ENCODE measurements at regions not wholly inside any gene's neighbourhood (a gene's known extent, or its start where the extent isn't known, plus 50 kb on each side); places are given as distances from the start of the nearest gene placed in this dataset.

DNA sequence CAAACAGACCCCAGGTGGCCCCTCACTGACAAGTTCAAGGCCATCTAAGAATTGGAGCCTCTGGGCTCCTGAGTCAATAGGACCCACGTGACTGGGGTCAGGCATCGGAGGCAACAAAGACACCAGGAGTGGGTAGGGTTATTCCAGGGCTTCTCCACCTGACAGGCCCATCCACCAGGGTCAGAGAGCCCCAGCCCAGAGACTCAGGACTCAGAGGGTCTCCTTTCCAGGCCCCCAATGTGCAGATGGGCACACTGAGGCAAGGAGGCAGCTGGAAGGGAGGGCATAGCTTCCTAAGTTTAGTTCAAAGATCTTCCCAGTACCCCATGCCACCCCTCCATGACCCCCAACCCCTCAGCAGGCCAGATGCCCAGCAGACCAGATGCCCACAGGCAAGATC, 388.6 kb downstream of the MATN1 start:
- TF ChIP-seq, protein P1, sequence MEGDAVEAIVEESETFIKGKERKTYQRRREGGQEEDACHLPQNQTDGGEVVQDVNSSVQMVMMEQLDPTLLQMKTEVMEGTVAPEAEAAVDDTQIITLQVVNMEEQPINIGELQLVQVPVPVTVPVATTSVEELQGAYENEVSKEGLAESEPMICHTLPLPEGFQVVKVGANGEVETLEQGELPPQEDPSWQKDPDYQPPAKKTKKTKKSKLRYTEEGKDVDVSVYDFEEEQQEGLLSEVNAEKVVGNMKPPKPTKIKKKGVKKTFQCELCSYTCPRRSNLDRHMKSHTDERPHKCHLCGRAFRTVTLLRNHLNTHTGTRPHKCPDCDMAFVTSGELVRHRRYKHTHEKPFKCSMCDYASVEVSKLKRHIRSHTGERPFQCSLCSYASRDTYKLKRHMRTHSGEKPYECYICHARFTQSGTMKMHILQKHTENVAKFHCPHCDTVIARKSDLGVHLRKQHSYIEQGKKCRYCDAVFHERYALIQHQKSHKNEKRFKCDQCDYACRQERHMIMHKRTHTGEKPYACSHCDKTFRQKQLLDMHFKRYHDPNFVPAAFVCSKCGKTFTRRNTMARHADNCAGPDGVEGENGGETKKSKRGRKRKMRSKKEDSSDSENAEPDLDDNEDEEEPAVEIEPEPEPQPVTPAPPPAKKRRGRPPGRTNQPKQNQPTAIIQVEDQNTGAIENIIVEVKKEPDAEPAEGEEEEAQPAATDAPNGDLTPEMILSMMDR (IDR thresholded peaks at IDR 0.05), result no peak
- H3K4me1 ChIP-seq (ENCODE audit: control insufficient read depth in 1 of 2, insufficient read depth in 1 of 2, low read depth in 1 of 2, low read length in 1 of 2), result no peaks in the 10 kb centered on the region
- no peak overlapping the region for H3K4me3 ChIP-seq (ENCODE audit: low read depth in 1 of 2, low read length in 1 of 2)
- H3K36me3 ChIP-seq, result no peaks in the 10 kb centered on the region
- H3K9me3 ChIP-seq, result no peaks in the 10 kb centered on the region
- no peaks in the 10 kb centered on the region for H3K27me3 ChIP-seq
- H3K27ac ChIP-seq, result no peak overlapping the region

DNA sequence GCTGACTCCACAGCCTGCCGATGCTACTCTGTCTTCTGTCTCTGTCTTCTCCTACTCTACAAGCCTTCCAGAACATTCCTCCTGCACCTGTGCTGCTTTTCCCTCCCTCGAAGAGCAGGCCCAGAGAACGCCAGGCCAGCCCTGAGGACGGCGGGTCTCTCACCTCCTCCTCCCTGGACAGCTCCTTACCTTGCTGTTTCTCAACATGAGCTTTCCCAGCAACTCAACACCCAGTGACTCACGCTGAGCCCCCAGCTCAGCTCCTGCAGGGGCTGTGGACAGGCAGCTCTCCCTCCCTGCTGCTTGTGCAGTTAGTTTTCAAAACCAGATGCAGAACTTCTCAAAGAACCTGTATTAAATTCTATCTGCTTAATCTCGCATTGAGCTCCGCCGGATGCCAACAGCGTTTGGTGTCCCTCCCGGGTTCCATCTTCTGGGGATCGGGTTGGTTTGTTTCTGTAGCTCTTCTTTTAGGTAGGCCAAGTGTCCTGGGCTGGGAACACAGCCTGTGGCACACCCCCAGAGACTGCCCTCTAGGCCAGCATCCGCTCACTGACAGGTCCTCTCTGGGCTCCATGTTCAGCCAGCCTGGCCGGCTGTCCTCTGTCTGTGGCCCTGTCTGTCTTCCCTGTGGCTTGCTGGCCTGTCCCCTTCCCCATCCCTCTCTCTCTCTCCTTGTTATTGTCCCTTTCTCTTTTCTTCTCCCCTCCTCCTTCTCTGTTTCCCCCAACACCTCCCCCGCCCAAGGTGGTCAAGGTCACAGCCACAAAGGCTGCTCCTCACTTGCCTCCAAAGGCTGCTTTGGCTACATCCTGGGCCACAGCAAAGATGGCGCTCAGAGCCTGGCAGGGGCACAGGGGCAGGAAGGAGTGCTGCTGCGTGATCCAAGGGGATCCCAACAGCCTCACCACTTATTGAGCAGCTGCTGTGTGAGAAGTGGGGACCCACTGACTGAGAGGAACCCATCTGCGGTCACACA, 391.0 kb downstream of the MATN1 start:
- Histone ChIP-seq H3K36me3 (no peaks in the 10 kb centered on the region), H3K4me1 (ENCODE audit: control insufficient read depth in 1 of 2, insufficient read depth in 1 of 2, low read depth in 1 of 2, low read length in 1 of 2) (no peaks in the 10 kb centered on the region), H3K27ac (no peak overlapping the region), H3K27me3 (no peaks in the 10 kb centered on the region), H3K4me3 (ENCODE audit: low read depth in 1 of 2, low read length in 1 of 2) (no peak overlapping the region), H3K9me3 (no peaks in the 10 kb centered on the region)
- TF ChIP-seq, protein P1 (IDR thresholded peaks at IDR 0.05), result no peak

DNA sequence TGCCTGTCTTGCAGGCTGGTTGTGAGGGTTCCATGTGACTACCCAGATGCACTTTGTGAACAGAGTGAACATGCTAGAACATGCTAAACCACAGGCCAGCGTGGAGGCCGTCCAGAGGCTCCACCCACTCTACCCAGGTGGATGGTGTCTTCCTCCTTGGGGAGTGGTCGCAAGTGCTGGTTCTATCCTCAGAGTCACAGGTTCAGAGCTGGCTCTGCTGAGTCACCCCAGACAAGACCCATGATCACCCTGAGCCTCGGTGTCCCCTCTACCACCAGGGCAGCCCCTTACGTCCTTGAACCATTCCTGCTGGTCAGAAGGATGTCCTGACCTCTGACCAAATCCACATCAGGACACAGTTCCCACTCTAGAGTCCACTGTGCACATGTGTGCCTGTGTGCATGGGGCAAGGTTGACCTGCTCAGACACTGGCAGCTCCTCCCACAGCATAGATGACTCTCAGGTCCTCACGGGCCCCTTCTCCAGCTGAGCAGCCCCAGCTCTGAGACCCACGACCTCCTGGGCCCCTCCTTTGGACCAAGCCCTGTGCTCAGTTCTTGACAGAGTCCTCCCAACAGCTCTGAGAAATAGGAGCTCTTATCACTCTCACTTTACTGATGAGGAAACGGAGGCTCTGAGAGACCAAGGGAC, 391.8 kb downstream of the MATN1 start:
- TF ChIP-seq, protein P1 (IDR thresholded peaks at IDR 0.05), result no peak

DNA sequence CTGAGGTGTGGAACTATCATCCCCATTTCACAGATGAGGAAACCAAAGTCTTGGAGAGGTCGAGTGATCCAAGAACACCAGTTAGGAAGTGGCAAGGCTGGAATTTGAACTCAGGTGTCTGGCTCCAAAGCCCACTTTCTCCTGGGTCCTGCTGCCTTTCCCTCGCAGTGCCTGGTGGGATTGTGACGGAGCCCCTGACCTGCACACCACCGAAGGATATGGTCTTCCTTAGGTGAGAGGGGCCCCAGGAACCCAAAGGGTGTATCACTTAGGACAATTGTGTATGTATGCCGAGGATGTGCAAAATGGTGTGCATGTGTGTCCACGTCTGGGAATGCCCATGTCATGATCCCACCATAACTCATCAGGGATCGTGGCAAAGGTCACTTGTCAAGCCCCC, 392.7 kb downstream of the MATN1 start:
- Histone ChIP-seq H3K9me3 (no peaks in the 10 kb centered on the region), H3K36me3 (no peaks in the 10 kb centered on the region), H3K4me1 (ENCODE audit: control insufficient read depth in 1 of 2, insufficient read depth in 1 of 2, low read depth in 1 of 2, low read length in 1 of 2) (no peaks in the 10 kb centered on the region), H3K27ac (no peak overlapping the region), H3K27me3 (no peaks in the 10 kb centered on the region), H3K4me3 (ENCODE audit: low read depth in 1 of 2, low read length in 1 of 2) (no peak overlapping the region)
- TF ChIP-seq, protein P1 (IDR thresholded peaks at IDR 0.05), result no peak

More for the DNA sequence above, 391.8 kb downstream of the MATN1 start:
- no peak overlapping the region for H3K27ac ChIP-seq
- no peaks in the 10 kb centered on the region for H3K27me3 ChIP-seq
- H3K4me3 ChIP-seq (ENCODE audit: low read depth in 1 of 2, low read length in 1 of 2), result no peak overlapping the region
- H3K9me3 ChIP-seq, result no peaks in the 10 kb centered on the region
- no peaks in the 10 kb centered on the region for H3K36me3 ChIP-seq
- H3K4me1 ChIP-seq (ENCODE audit: control insufficient read depth in 1 of 2, insufficient read depth in 1 of 2, low read depth in 1 of 2, low read length in 1 of 2), result no peaks in the 10 kb centered on the region

DNA sequence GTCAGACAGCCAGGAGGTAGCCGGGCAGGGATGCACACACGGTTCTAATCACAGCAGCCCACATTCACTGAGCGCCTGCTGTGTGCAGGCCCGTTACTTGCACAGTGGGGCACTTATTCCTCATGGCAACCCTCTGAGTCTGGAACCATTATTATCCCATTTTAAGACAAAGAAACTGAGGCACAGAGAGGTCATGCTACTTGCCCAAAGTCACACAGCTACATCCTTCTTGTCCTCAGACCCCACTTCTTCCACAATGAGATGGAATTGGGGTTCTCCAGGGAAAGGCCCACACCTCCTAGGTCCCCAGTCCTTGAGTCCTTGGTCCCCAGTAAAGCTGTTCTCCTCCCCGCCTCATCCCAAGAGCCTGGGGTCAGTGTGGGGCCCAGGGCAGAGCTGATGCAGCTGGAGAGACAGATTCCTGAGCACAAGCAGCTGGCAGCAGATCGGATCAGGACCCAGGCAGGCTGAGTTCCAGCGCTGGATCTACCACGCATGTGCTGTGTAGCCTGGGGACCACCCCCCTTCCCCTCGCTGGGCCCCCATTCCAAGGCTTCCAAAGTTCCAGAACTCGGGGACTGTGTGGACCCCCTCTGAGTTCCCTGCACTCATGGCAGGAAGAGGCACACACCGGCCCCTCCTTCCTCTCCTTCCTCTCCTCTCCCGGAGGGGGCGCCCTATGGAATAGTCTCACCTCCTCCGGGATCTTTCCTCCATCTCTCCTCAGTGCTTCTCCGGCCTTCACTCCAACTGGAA, 393.4 kb downstream of the MATN1 start:
- Histone ChIP-seq H3K36me3 (no peaks in the 10 kb centered on the region), H3K27me3 (no peaks in the 10 kb centered on the region)
- TF ChIP-seq, protein P1 (IDR thresholded peaks at IDR 0.05), result no peak

More for the DNA sequence above, 393.4 kb downstream of the MATN1 start:
- no peaks in the 10 kb centered on the region for H3K4me1 ChIP-seq (ENCODE audit: control insufficient read depth in 1 of 2, insufficient read depth in 1 of 2, low read depth in 1 of 2, low read length in 1 of 2)
- H3K27ac ChIP-seq, result no peak overlapping the region
- no peaks in the 10 kb centered on the region for H3K9me3 ChIP-seq
- no peak overlapping the region for H3K4me3 ChIP-seq (ENCODE audit: low read depth in 1 of 2, low read length in 1 of 2)
